ENCODE measurements at regions not wholly inside any gene's neighbourhood (a gene's known extent, or its start where the extent isn't known, plus 50 kb on each side); places are given as distances from the start of the nearest gene placed in this dataset.

GRCh38 chr13:105906746-105907145 is 628.7 kb downstream of the EFNB2 start (continued):
- TF ChIP-seq CHD7 (IDR thresholded peaks at IDR 0.05; ENCODE audit: insufficient replicate concordance, low read length) (no peak), SUZ12 (IDR thresholded peaks at IDR 0.05; ENCODE audit: low read length) (no peak), ASH2L (IDR thresholded peaks at IDR 0.05; ENCODE audit: low read length) (no peak), GTF2F1 (IDR thresholded peaks at IDR 0.05; ENCODE audit: borderline replicate concordance, low read depth, low read length) (no peak), FOSL1 (IDR thresholded peaks at IDR 0.05; ENCODE audit: insufficient read depth, low read depth, low read length) (no peak), KDM1A (IDR thresholded peaks at IDR 0.05; ENCODE audit: borderline replicate concordance, low read length) (no peak), POLR2AphosphoS5 (IDR thresholded peaks at IDR 0.05; ENCODE audit: low read depth, low read length) (no peak)
- TF ChIP-seq, protein P1, sequence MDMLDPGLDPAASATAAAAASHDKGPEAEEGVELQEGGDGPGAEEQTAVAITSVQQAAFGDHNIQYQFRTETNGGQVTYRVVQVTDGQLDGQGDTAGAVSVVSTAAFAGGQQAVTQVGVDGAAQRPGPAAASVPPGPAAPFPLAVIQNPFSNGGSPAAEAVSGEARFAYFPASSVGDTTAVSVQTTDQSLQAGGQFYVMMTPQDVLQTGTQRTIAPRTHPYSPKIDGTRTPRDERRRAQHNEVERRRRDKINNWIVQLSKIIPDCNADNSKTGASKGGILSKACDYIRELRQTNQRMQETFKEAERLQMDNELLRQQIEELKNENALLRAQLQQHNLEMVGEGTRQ (IDR thresholded peaks at IDR 0.05; ENCODE audit: low read length), result no peak
